ENCODE measurements at regions not wholly inside any gene's neighbourhood (a gene's known extent, or its start where the extent isn't known, plus 50 kb on each side); places are given as distances from the start of the nearest gene placed in this dataset.

- peaks cover 2% of the 10 kb centered on the region for H3K9me3 Mint-ChIP-seq (ENCODE audit: unreplicated experiment)
Observed at GRCh38 chr1:78721136-78721535, 71.5 kb downstream of the IFI44 start.

GRCh38 chr1:78722105-78722504, 72.5 kb downstream of the IFI44 start:
- peaks cover 4% of the 10 kb centered on the region for H3K4me1 ChIP-seq (ENCODE audit: insufficient read depth, low read length)
- H2AFZ ChIP-seq (ENCODE audit: low read depth, low read length) = no peak overlapping the region
- Mint-ChIP-seq H3K4me3 (ENCODE audit: unreplicated experiment) (no peak overlapping the region), H3K36me3 (ENCODE audit: low read depth, unreplicated experiment) (no peaks in the 10 kb centered on the region), H3K27ac (ENCODE audit: unreplicated experiment) (no peak overlapping the region), H3K4me1 (ENCODE audit: low read depth, unreplicated experiment) (peaks cover 23% of the 10 kb centered on the region), H3K9me3 (ENCODE audit: unreplicated experiment) (peaks cover 2% of the 10 kb centered on the region), H3K27me3 (ENCODE audit: low read depth, unreplicated experiment) (no peaks in the 10 kb centered on the region)
- no peak overlapping the region for H3K27ac ChIP-seq (ENCODE audit: low read depth, low read length)
- no peak overlapping the region for H3K4me3 ChIP-seq (ENCODE audit: insufficient read depth, low read depth, low read length)
- H4K20me1 ChIP-seq (ENCODE audit: insufficient read depth, low read length) = no peaks in the 10 kb centered on the region
- TF ChIP-seq CTCF (IDR thresholded peaks at IDR 0.05; ENCODE audit: insufficient read depth, low read depth, low read length) (no peak), EZH2 (IDR thresholded peaks at IDR 0.05; ENCODE audit: insufficient read depth, low read length) (no peak)
- no peaks in the 10 kb centered on the region for H3K36me3 ChIP-seq (ENCODE audit: insufficient read depth, low read length)
- no peak overlapping the region for H3K9ac ChIP-seq (ENCODE audit: low read length)
- FAIRE-seq (peak; percentile 9), DNase-seq (ENCODE audit: low read depth) (no peak)
- H3K79me2 ChIP-seq (ENCODE audit: insufficient read depth, low read length) = no peaks in the 10 kb centered on the region
- no peaks in the 10 kb centered on the region for H3K27me3 ChIP-seq (ENCODE audit: insufficient read depth, low read length)
- no peak overlapping the region for H3K4me2 ChIP-seq (ENCODE audit: low read length)
- no peaks in the 10 kb centered on the region for H3K9me3 ChIP-seq (ENCODE audit: insufficient read depth, low read depth, low read length)

More at GRCh38 chr1:78721136-78721535, 71.5 kb downstream of the IFI44 start:
- H3K4me1 ChIP-seq (ENCODE audit: insufficient read depth, low read length) = peaks cover 5% of the 10 kb centered on the region
- no peak overlapping the region for H3K4me3 Mint-ChIP-seq (ENCODE audit: unreplicated experiment)
- no peak overlapping the region for H3K27ac ChIP-seq (ENCODE audit: low read depth, low read length)
- no peak for DNase-seq (ENCODE audit: low read depth)
- TF ChIP-seq CTCF (IDR thresholded peaks at IDR 0.05; ENCODE audit: insufficient read depth, low read depth, low read length) = no peak
- no peak for TF ChIP-seq EZH2 (IDR thresholded peaks at IDR 0.05; ENCODE audit: insufficient read depth, low read length)
- H3K4me2 ChIP-seq (ENCODE audit: low read length) = no peak overlapping the region
- H2AFZ ChIP-seq (ENCODE audit: low read depth, low read length) = no peak overlapping the region
- no peak overlapping the region for H3K4me3 ChIP-seq (ENCODE audit: insufficient read depth, low read depth, low read length)
- H3K79me2 ChIP-seq (ENCODE audit: insufficient read depth, low read length) = no peaks in the 10 kb centered on the region
- no peak overlapping the region for H3K27ac Mint-ChIP-seq (ENCODE audit: unreplicated experiment)
- no peak overlapping the region for H3K9ac ChIP-seq (ENCODE audit: low read length)
- peaks cover 27% of the 10 kb centered on the region for H3K4me1 Mint-ChIP-seq (ENCODE audit: low read depth, unreplicated experiment)
- H4K20me1 ChIP-seq (ENCODE audit: insufficient read depth, low read length) = no peaks in the 10 kb centered on the region
- no peaks in the 10 kb centered on the region for H3K36me3 ChIP-seq (ENCODE audit: insufficient read depth, low read length)
- H3K36me3 Mint-ChIP-seq (ENCODE audit: low read depth, unreplicated experiment) = no peaks in the 10 kb centered on the region
- H3K9me3 ChIP-seq (ENCODE audit: insufficient read depth, low read depth, low read length) = no peaks in the 10 kb centered on the region
- FAIRE-seq = no peak
- H3K27me3 Mint-ChIP-seq (ENCODE audit: low read depth, unreplicated experiment) = no peaks in the 10 kb centered on the region
- H3K27me3 ChIP-seq (ENCODE audit: insufficient read depth, low read length) = no peaks in the 10 kb centered on the region

GRCh38 chr1:78722521-78722920, 72.9 kb downstream of the IFI44 start:
- Histone ChIP-seq H3K27ac (ENCODE audit: low read depth, low read length) (no peak overlapping the region), H4K20me1 (ENCODE audit: insufficient read depth, low read length) (no peaks in the 10 kb centered on the region), H2AFZ (ENCODE audit: low read depth, low read length) (no peak overlapping the region), H3K27me3 (ENCODE audit: insufficient read depth, low read length) (no peaks in the 10 kb centered on the region), H3K4me1 (ENCODE audit: insufficient read depth, low read length) (peaks cover 4% of the 10 kb centered on the region), H3K9me3 (ENCODE audit: insufficient read depth, low read depth, low read length) (no peaks in the 10 kb centered on the region), H3K4me2 (ENCODE audit: low read length) (no peak overlapping the region), H3K9ac (ENCODE audit: low read length) (no peak overlapping the region), H3K36me3 (ENCODE audit: insufficient read depth, low read length) (no peaks in the 10 kb centered on the region), H3K79me2 (ENCODE audit: insufficient read depth, low read length) (no peaks in the 10 kb centered on the region), H3K4me3 (ENCODE audit: insufficient read depth, low read depth, low read length) (no peak overlapping the region)
- H3K4me1 Mint-ChIP-seq (ENCODE audit: low read depth, unreplicated experiment) = peaks cover 21% of the 10 kb centered on the region
- H3K27ac Mint-ChIP-seq (ENCODE audit: unreplicated experiment) = peak overlapping the region; percentile 6
- H3K36me3 Mint-ChIP-seq (ENCODE audit: low read depth, unreplicated experiment) = no peaks in the 10 kb centered on the region
- no peak for FAIRE-seq
- no peaks in the 10 kb centered on the region for H3K27me3 Mint-ChIP-seq (ENCODE audit: low read depth, unreplicated experiment)
- peak; percentile 11 for DNase-seq (ENCODE audit: low read depth)
- TF ChIP-seq EZH2 (IDR thresholded peaks at IDR 0.05; ENCODE audit: insufficient read depth, low read length) (no peak), CTCF (IDR thresholded peaks at IDR 0.05; ENCODE audit: insufficient read depth, low read depth, low read length) (no peak)
- H3K4me3 Mint-ChIP-seq (ENCODE audit: unreplicated experiment) = no peak overlapping the region
- peaks cover 2% of the 10 kb centered on the region for H3K9me3 Mint-ChIP-seq (ENCODE audit: unreplicated experiment)

Data from astrocyte (in vitro differentiated cells and primary cell).